NT2/D1 (cell line): ENCODE measurements at regions not wholly inside any gene's neighbourhood (a gene's known extent, or its start where the extent isn't known, plus 50 kb on each side); places are given as distances from the start of the nearest gene placed in this dataset.

ENCODE experiments used
- YY1 ChIP-seq: IDR thresholded peaks from 2 replicates; pipeline ENCODE4 v1.6.1; 2011; ENCODE audit not compliant: insufficient read length, insufficient read depth
- ZNF274 ChIP-seq: IDR thresholded peaks from 2 replicates; pipeline ENCODE4 v1.6.1; 2011; ENCODE audit warnings: mild to moderate bottlenecking, low read depth, low read length

DNA sequence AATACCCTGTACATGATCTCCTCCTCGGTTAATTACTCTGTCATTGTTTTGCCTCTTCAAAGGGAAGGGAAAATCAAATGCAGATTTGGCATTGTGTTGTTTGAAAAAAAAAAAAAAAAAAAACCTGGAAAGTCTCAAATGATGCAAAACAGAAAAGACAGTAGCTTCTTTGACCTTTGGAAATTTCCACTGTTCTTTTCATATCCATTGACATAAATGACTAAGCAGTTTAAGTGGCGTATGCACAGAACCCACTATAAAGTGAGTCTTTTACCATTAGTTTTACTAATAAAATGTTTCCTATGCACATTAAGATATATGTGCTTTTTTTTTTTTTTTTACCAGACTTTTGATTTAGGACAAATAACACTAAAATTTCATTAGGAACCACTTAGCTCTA lies 704.3 kb downstream of the TFAP2A start:
- TF ChIP-seq YY1 (no peak), ZNF274 (no peak)
